Caco-2 (cell line): ENCODE measurements at regions not wholly inside any gene's neighbourhood (a gene's known extent, or its start where the extent isn't known, plus 50 kb on each side); places are given as distances from the start of the nearest gene placed in this dataset.

ENCODE experiments used
- BruUV-seq: library from RNA; stranded (reverse); fragments of 400-500 nt; replicated peaks from 2 replicates; lab custom pipeline; 2021; lab: Mats Ljungman, UMichigan
- CTCF ChIA-PET: fragments of 300-600 bp; sonication (Branson Sonifier 250); formaldehyde crosslinking; loops from one replicate; lab custom pipeline; 2022; ENCODE audit warnings: antibody characterized with exemption; lab: Charles Lee
- POLR2A ChIA-PET: fragments of 300-600 bp; sonication (Branson Sonifier 250); formaldehyde crosslinking; loops from one replicate; lab custom pipeline; 2022; ENCODE audit warnings: antibody characterized with exemption; lab: Charles Lee
- DNase-seq, 2 experiments: peaks; one replicate each; pipeline versions ENCODE4 v3.0.0 to v3.0.0-alpha.2; 2020 to 2022
- H3K27me3 ChIP-seq: replicated peaks from 2 replicates; pipeline ENCODE4 v1.6.0; 2011; ENCODE audit warnings: low read length; ENCODE audit not compliant: control insufficient read depth, insufficient read depth
- H3K36me3 ChIP-seq: 2 replicates; pipeline ENCODE4 v1.5.1; 2011; ENCODE audit warnings: low read length; ENCODE audit not compliant: control insufficient read depth, insufficient read depth
- H3K4me1 ChIP-seq: fragments of 250-450 bp; sonication (Bioruptor Pico); 2 replicates; pipeline ENCODE4 v1.5.1; 2020; ENCODE audit warnings: mild to moderate bottlenecking
- H3K4me3 ChIP-seq: 2 replicates; pipeline ENCODE4 v1.5.1; 2011; ENCODE audit warnings: low read depth, mild to moderate bottlenecking, control low read depth, low read length
- H3K9me3 ChIP-seq: fragments of 250-450 bp; sonication (Bioruptor Pico); 2 replicates; pipeline ENCODE4 v1.5.1; 2020; ENCODE audit warnings: mild to moderate bottlenecking, moderate library complexity
- H3K27ac Mint-ChIP-seq: one replicate; pipeline ENCODE4 v1.8.0; 2022; ENCODE audit warnings: mixed read lengths; ENCODE audit not compliant: unreplicated experiment
- H3K27me3 Mint-ChIP-seq: one replicate; pipeline ENCODE4 v1.8.0; 2022; ENCODE audit warnings: mixed read lengths; ENCODE audit not compliant: insufficient read depth, unreplicated experiment
- H3K36me3 Mint-ChIP-seq: one replicate; pipeline ENCODE4 v1.8.0; 2022; ENCODE audit warnings: mild to moderate bottlenecking, mixed read lengths; ENCODE audit not compliant: insufficient read depth, unreplicated experiment
- H3K4me1 Mint-ChIP-seq: one replicate; pipeline ENCODE4 v1.8.0; 2022; ENCODE audit warnings: low read depth, mixed read lengths; ENCODE audit not compliant: unreplicated experiment
- H3K4me3 Mint-ChIP-seq: one replicate; pipeline ENCODE4 v1.8.0; 2022; ENCODE audit warnings: mild to moderate bottlenecking, moderate library complexity, mixed read lengths; ENCODE audit not compliant: unreplicated experiment
- H3K9me3 Mint-ChIP-seq: one replicate; pipeline ENCODE4 v1.8.0; 2022; ENCODE audit warnings: mixed read lengths; ENCODE audit not compliant: unreplicated experiment
- CTCF ChIP-seq, 2 experiments: fragments of 200-600 bp in 1 of 2; IDR thresholded peaks; 1 replicate in 1 of 2; 2 replicates in 1 of 2; pipeline versions ENCODE4 v1.5.1 to v1.8.0; 2011 to 2022; ENCODE audit warnings: antibody characterized with exemption in 1 of 2, control low read depth in 1 of 2, inconsistent platforms in 1 of 2, low read depth in 1 of 2, low read length in 1 of 2, mild to moderate bottlenecking in 1 of 2, moderate library complexity in 1 of 2; ENCODE audit not compliant: insufficient read depth in 1 of 2, severe bottlenecking in 1 of 2, unreplicated experiment in 1 of 2
- intact Hi-C: fragments of 100-400 bp; cut with micrococcal nuclease; formaldehyde crosslinking; loops from one replicate; pipeline ENCODE4 v1.10.0; 2022; ENCODE audit not compliant: unreplicated experiment

- DNase-seq, result no peak
- no peak for TF ChIP-seq CTCF (IDR thresholded peaks at IDR 0.05; ENCODE audit: insufficient read depth in 1 of 2, low read depth in 1 of 2, low read length in 1 of 2, severe bottlenecking in 1 of 2, unreplicated experiment in 1 of 2)
- Histone ChIP-seq H3K4me3 (no peak overlapping the region), H3K9me3 (no peaks in the 10 kb centered on the region), H3K36me3 (no peaks in the 10 kb centered on the region), H3K4me1 (no peaks in the 10 kb centered on the region), H3K27me3 (no peaks in the 10 kb centered on the region)
- Mint-ChIP-seq H3K9me3 (no peaks in the 10 kb centered on the region), H3K4me1 (no peaks in the 10 kb centered on the region), H3K36me3 (no peaks in the 10 kb centered on the region), H3K27ac (no peak overlapping the region), H3K27me3 (no peaks in the 10 kb centered on the region), H3K4me3 (no peak overlapping the region)
- no TSS peak for BruUV-seq
- POLR2A ChIA-PET, result no interaction called here
- intact Hi-C loops, result no loop called here
- CTCF ChIA-PET, result no interaction called here
Observed at GRCh38 chr2:82789851-82790205, 1669.3 kb downstream of the SUCLG1 start.

DNA sequence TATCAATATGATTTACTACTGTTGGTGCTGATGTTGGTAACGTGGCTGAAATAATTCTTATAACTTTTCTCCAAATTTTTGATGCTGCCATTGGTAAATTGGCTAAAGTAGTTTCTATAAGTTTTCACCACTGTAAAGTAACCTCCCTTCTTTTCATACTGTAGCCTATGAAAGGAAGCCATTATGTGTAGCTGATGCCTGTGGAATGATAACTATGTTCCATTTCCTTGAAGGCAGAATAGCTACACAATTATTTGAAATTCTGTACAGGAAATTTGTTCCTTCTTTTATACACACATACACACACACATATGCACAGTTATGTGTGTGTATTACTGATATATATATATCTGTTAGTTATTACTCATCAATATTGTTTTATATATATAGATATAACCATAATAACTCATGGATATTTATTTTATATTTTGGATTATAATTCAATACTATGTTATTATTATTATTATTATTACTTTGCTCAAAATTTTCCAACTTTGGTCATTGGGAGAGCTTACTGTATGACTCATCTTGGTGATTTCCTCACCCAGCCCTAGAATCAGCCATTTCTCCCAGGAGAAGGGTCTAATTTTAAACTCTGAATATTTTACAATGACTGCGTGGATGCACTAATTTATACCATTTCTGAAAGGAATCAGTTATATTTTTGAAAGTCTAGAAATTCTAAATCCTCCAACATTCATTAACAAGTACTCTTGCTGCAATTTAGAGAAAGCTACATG lies 1677.7 kb downstream of the SUCLG1 start:
- Mint-ChIP-seq H3K4me1 (no peaks in the 10 kb centered on the region), H3K9me3 (no peaks in the 10 kb centered on the region), H3K4me3 (no peak overlapping the region), H3K27ac (no peak overlapping the region), H3K27me3 (no peaks in the 10 kb centered on the region), H3K36me3 (no peaks in the 10 kb centered on the region)
- POLR2A ChIA-PET, result no interaction called here
- no peak for TF ChIP-seq CTCF (IDR thresholded peaks at IDR 0.05; ENCODE audit: insufficient read depth in 1 of 2, low read depth in 1 of 2, low read length in 1 of 2, severe bottlenecking in 1 of 2, unreplicated experiment in 1 of 2)
- no peaks in the 10 kb centered on the region for H3K27me3 ChIP-seq
- intact Hi-C loops, result no loop called here
- no peak for DNase-seq
- no TSS peak for BruUV-seq
- CTCF ChIA-PET, result no interaction called here
- H3K36me3 ChIP-seq, result no peaks in the 10 kb centered on the region
- no peaks in the 10 kb centered on the region for H3K4me1 ChIP-seq
- H3K4me3 ChIP-seq, result no peak overlapping the region
- no peaks in the 10 kb centered on the region for H3K9me3 ChIP-seq

DNA sequence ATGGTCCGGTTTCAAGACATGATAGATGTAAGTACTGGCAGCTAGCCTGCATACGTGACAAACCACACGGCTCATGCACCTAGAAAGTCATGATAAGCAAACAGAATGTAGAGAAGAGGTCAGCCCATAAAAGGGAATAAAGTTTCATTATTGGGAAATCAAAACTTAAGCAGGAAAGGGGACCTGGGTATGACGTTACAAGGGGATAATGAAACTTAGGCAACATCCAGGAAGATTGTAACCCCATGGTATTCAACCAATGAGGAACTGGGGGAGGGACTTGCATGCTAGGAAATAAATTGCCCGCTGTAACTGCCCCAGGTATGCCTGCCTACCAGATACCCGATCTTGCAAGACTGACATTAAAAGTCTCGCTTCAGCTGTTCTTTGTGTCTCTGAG lies 1679.0 kb downstream of the SUCLG1 start:
- H3K36me3 ChIP-seq, result no peaks in the 10 kb centered on the region
- Mint-ChIP-seq H3K9me3 (no peaks in the 10 kb centered on the region), H3K27ac (no peak overlapping the region), H3K4me3 (no peak overlapping the region), H3K4me1 (no peaks in the 10 kb centered on the region), H3K36me3 (no peaks in the 10 kb centered on the region), H3K27me3 (no peaks in the 10 kb centered on the region)
- BruUV-seq, result no TSS peak
- no peaks in the 10 kb centered on the region for H3K9me3 ChIP-seq
- H3K4me3 ChIP-seq, result no peak overlapping the region
- TF ChIP-seq CTCF (IDR thresholded peaks at IDR 0.05; ENCODE audit: insufficient read depth in 1 of 2, low read depth in 1 of 2, low read length in 1 of 2, severe bottlenecking in 1 of 2, unreplicated experiment in 1 of 2), result no peak
- H3K27me3 ChIP-seq, result no peaks in the 10 kb centered on the region
- POLR2A ChIA-PET, result no interaction called here
- H3K4me1 ChIP-seq, result no peaks in the 10 kb centered on the region
- no peak for DNase-seq
- CTCF ChIA-PET, result no interaction called here
- intact Hi-C loops, result no loop called here
